NCI-H2171 treated with DMSO at 0.1 percent for 48 hours (cell line): ENCODE measurements at regions not wholly inside any gene's neighbourhood (a gene's known extent, or its start where the extent isn't known, plus 50 kb on each side); places are given as distances from the start of the nearest gene placed in this dataset.
"Not testable (repeated sequence)": the region's sequence is repeated elsewhere in the genome, so short reads cannot be mapped to it uniquely, and the experiment has no call there.

Experiments used
- DNase-seq: peaks from one replicate; lab custom pipeline; 2025; lab: John Stamatoyannopoulos, UW

- no peak for DNase-seq
Observed at GRCh38 chr14:46596236-46596635, 55.3 kb downstream of the RPL10L start.

- DNase-seq: no peak
Observed at GRCh38 chr14:46582826-46583225, 68.8 kb downstream of the RPL10L start.

GRCh38 chr14:46581036-46581671 lies 70.4 kb downstream of the RPL10L start:
- peak; percentile 58 for DNase-seq

GRCh38 chr14:46574978-46575375 lies 76.6 kb downstream of the RPL10L start:
- no peak for DNase-seq

- no peak for DNase-seq
Observed at GRCh38 chr14:46574221-46574977, 77.2 kb downstream of the RPL10L start.

GRCh38 chr14:46573498-46573897 lies 78.1 kb downstream of the RPL10L start:
- DNase-seq: no peak

- no peak for DNase-seq
Observed at GRCh38 chr14:46571970-46572369, 79.6 kb downstream of the RPL10L start.

- not testable (repeated sequence) for DNase-seq
Observed at GRCh38 chr14:46568161-46568560, 83.4 kb downstream of the RPL10L start.

- DNase-seq: no peak
Observed at GRCh38 chr14:46550836-46551235, 100.7 kb downstream of the RPL10L start.

GRCh38 chr14:46540986-46541385 lies 110.6 kb downstream of the RPL10L start:
- no peak for DNase-seq

GRCh38 chr14:46519121-46519520 lies 132.5 kb downstream of the RPL10L start:
- DNase-seq: no peak

- not testable (repeated sequence) for DNase-seq
Observed at GRCh38 chr14:46508752-46509151, 142.8 kb downstream of the RPL10L start.

GRCh38 chr14:46499521-46499920 lies 152.1 kb downstream of the RPL10L start:
- no peak for DNase-seq

- DNase-seq: no peak
Observed at GRCh38 chr14:46496409-46496808, 155.2 kb downstream of the RPL10L start.

GRCh38 chr14:46490238-46490685 lies 161.3 kb downstream of the RPL10L start:
- peak; percentile 5 for DNase-seq

GRCh38 chr14:46488374-46488773 lies 163.2 kb downstream of the RPL10L start:
- no peak for DNase-seq

GRCh38 chr14:46487582-46488350 lies 163.8 kb downstream of the RPL10L start:
- no peak for DNase-seq

GRCh38 chr14:46482200-46482599 lies 169.4 kb downstream of the RPL10L start:
- no peak for DNase-seq

- no peak for DNase-seq
Observed at GRCh38 chr14:46480817-46481216, 170.8 kb downstream of the RPL10L start.

GRCh38 chr14:46472261-46472660 lies 179.3 kb downstream of the RPL10L start:
- no peak for DNase-seq

- no peak for DNase-seq
Observed at GRCh38 chr14:46464341-46464740, 187.2 kb downstream of the RPL10L start.

GRCh38 chr14:46451800-46452199 lies 199.8 kb downstream of the RPL10L start:
- DNase-seq: no peak

- no peak for DNase-seq
Observed at GRCh38 chr14:46444666-46445065, 206.9 kb downstream of the RPL10L start.
